T-helper 1 cell treated with Interleukin-12 subunit alpha and Interleukin-12 subunit beta and Interleukin-4 antibody, amounts not matched to agents 30 μg/mL and 1 μg/mL, for 36 hours (primary cell): ENCODE measurements at regions not wholly inside any gene's neighbourhood (a gene's known extent, or its start where the extent isn't known, plus 50 kb on each side); places are given as distances from the start of the nearest gene placed in this dataset.
"Not testable (repeated sequence)": the region's sequence is repeated elsewhere in the genome, so short reads cannot be mapped to it uniquely, and the experiment has no call there.

Experiments
- H3K27ac Mint-ChIP-seq: one replicate; pipeline ENCODE4 v1.8.0; 2021; ENCODE audit warnings: mild to moderate bottlenecking, mixed read lengths
- H3K27me3 Mint-ChIP-seq: one replicate; pipeline ENCODE4 v1.8.0; 2021; ENCODE audit warnings: low read depth, mixed read lengths
- H3K36me3 Mint-ChIP-seq: one replicate; pipeline ENCODE4 v1.8.0; 2021; ENCODE audit warnings: low read depth, mixed read lengths
- H3K4me1 Mint-ChIP-seq: one replicate; pipeline ENCODE4 v1.8.0; 2021; ENCODE audit warnings: low read depth, mixed read lengths
- H3K4me3 Mint-ChIP-seq: one replicate; pipeline ENCODE4 v1.8.0; 2021; ENCODE audit warnings: mild to moderate bottlenecking, moderate library complexity, mixed read lengths
- H3K9me3 Mint-ChIP-seq: one replicate; pipeline ENCODE4 v1.8.0; 2021; ENCODE audit warnings: mixed read lengths

DNA sequence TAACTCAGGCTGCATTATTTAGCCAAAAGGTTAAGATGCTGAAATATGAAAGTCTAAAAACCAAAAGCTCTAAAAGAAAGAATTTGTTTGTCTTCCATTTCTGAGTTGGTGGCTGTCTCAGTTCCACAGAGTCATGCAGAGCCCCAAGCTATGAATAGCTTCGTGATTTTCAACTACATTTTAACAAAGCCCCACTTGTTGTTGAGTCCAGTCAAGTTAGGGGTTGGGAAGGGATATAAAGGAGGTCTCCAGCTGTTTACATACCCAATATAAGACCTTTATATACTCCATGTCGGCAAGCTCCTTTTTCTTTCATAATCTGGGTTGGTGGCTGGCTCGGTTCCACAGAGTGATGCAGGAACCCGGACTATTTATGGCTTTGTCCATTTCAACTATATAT, 924.6 kb upstream of the PRKX start:
- H3K36me3 Mint-ChIP-seq = no peaks in the 10 kb centered on the region
- no peaks in the 10 kb centered on the region for H3K27me3 Mint-ChIP-seq
- H3K4me1 Mint-ChIP-seq = no peaks in the 10 kb centered on the region
- H3K27ac Mint-ChIP-seq = no peak overlapping the region
- no peak overlapping the region for H3K4me3 Mint-ChIP-seq
- no peaks in the 10 kb centered on the region for H3K9me3 Mint-ChIP-seq

DNA sequence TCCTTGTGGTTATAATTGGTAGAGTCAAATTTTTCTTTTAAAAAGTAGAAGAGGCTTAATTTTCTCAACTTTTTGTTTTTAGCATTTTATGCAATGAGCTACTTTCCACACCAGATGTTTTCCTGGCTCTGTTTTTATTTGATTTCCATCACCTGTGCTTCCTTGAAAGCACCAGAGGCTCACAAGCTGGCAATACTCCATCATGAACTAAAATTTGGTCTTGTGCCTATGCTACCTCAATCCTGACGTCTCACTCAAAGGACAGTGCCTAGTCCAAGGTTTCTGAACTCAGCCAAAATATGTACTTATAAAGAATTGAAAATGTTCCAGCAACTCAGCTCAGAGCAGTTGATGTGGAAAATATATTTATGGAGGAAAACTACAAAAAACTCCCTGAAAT, 914.0 kb upstream of the PRKX start:
- H3K27ac Mint-ChIP-seq = no peak overlapping the region
- no peaks in the 10 kb centered on the region for H3K36me3 Mint-ChIP-seq
- H3K4me1 Mint-ChIP-seq = no peaks in the 10 kb centered on the region
- no peak overlapping the region for H3K4me3 Mint-ChIP-seq
- H3K27me3 Mint-ChIP-seq = no peaks in the 10 kb centered on the region
- peaks cover 3% of the 10 kb centered on the region for H3K9me3 Mint-ChIP-seq

GRCh38 chrX:4622486-4623167, 909.2 kb upstream of the PRKX start:
- peaks cover 4% of the 10 kb centered on the region for H3K9me3 Mint-ChIP-seq
- H3K36me3 Mint-ChIP-seq = no peaks in the 10 kb centered on the region
- H3K27me3 Mint-ChIP-seq = no peaks in the 10 kb centered on the region
- no peak overlapping the region for H3K27ac Mint-ChIP-seq
- H3K4me3 Mint-ChIP-seq = no peak overlapping the region
- no peaks in the 10 kb centered on the region for H3K4me1 Mint-ChIP-seq

- H3K36me3 Mint-ChIP-seq, H3K4me1 Mint-ChIP-seq, H3K9me3 Mint-ChIP-seq, H3K4me3 Mint-ChIP-seq, H3K27me3 Mint-ChIP-seq, H3K27ac Mint-ChIP-seq: not testable (repeated sequence)
These were observed 900.2 kb upstream of the PRKX start for GRCh38 chrX:4613651-4614050.

DNA sequence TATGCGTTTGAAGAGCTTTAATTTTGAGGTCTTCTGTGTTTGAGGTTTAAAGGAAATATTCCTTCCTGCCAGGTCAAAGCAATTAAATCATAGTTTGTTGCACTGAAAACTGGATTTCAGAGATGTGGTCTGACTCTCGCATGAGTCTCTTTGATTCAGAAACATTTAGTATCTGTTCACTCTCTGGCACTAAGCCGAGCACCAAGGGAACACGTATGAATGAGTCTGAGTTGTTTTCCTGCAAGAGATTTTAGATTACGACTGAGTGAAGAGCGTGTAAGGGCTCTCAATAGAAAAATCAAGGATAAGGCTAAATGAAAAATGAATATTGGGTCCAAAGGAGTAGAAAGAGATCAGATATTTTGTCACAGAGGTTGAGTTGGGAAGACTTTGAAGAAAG, 875.4 kb upstream of the PRKX start:
- Mint-ChIP-seq H3K27ac (no peak overlapping the region), H3K4me1 (no peaks in the 10 kb centered on the region), H3K27me3 (no peaks in the 10 kb centered on the region), H3K36me3 (no peaks in the 10 kb centered on the region), H3K9me3 (peaks cover 7% of the 10 kb centered on the region), H3K4me3 (no peak overlapping the region)

DNA sequence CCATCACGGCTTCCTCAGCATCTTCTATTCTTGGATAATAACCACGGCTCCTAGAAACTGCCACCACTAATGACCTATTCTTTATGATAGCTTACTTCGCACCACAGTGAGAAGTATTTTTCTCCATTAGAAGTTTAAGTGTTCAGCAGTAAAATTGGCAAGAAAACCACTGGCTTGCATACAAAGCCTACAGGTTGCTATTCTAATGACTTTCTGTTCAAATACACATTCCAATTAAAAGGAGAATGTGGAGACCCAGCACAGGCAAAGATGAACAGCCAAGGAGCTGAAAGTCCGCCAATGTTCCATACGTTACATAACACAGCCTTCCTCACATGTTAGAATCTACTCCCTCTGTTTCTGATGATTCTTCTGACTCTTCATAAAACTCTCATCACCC, 875.0 kb upstream of the PRKX start:
- Mint-ChIP-seq H3K4me3 (no peak overlapping the region), H3K27me3 (no peaks in the 10 kb centered on the region), H3K9me3 (peaks cover 7% of the 10 kb centered on the region), H3K4me1 (no peaks in the 10 kb centered on the region), H3K36me3 (no peaks in the 10 kb centered on the region), H3K27ac (no peak overlapping the region)

DNA sequence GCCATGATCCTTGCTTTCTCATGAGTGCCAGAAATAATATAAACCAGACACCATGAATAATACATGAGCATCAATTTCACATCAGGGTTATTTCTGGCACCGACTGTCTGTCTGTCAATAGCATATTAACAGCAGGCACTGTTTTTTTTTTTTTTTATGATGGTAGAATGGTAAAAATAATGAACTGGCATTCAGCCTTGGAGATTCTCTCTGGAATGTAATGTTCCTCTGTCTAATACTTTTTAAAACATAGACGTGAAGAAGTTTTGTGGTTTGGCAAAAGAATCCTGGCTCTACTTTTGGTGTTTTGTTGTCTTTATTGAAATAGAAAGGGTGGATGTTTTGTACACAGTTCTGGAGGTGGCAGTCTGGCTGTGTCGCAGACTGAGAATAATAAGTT, 874.6 kb upstream of the PRKX start:
- Mint-ChIP-seq H3K27me3 (no peaks in the 10 kb centered on the region), H3K27ac (no peak overlapping the region), H3K9me3 (peaks cover 7% of the 10 kb centered on the region)

GRCh38 chrX:4579999-4580398, 866.5 kb upstream of the PRKX start:
- Mint-ChIP-seq H3K27me3 (no peaks in the 10 kb centered on the region), H3K36me3 (no peaks in the 10 kb centered on the region), H3K9me3 (peaks cover 3% of the 10 kb centered on the region), H3K4me3 (no peak overlapping the region), H3K4me1 (no peaks in the 10 kb centered on the region), H3K27ac (no peak overlapping the region)

More for the DNA sequence above, 874.6 kb upstream of the PRKX start:
- Mint-ChIP-seq H3K4me1 (no peaks in the 10 kb centered on the region), H3K36me3 (no peaks in the 10 kb centered on the region), H3K4me3 (no peak overlapping the region)

DNA sequence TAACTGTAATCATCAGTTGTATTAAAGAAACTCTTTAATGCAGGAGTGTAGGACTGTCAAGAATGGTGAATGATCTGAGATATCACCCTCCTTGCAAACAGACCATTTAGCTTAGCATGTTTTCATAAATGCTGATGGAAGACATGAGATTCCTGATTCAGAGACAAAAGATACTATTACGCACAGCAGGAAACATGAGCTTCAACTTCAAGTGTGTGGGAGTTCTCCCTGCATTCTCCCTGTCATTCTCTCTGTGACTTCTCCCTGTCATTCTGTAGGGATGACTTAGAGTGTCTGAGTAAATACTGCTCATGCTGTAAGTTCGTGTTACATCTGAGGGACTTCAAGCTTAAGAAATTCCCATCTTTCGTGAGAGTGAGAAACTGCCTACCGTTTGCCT, 866.0 kb upstream of the PRKX start:
- H3K27me3 Mint-ChIP-seq = no peaks in the 10 kb centered on the region
- H3K4me1 Mint-ChIP-seq = no peaks in the 10 kb centered on the region
- no peak overlapping the region for H3K4me3 Mint-ChIP-seq
- H3K9me3 Mint-ChIP-seq = no peaks in the 10 kb centered on the region
- H3K27ac Mint-ChIP-seq = no peak overlapping the region
- no peaks in the 10 kb centered on the region for H3K36me3 Mint-ChIP-seq

DNA sequence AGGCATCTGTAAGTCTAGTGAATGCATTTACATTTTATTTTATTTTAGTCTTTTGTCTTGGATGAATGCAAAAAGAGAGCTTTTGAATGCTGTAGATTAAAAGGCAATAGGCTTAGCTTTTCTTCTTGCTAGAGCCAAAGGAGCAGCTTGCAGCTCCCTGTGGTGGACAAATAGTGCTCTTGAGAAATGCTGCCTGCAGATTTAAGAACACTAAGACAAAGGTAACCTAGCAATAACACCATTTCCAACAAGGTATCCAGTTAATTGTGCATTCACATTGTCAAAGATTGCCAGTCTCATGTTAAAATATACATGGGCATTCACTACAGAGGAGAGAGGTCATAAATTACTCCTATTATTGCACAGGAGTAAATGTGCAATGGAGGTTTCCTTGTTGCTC, 859.2 kb upstream of the PRKX start:
- no peaks in the 10 kb centered on the region for H3K36me3 Mint-ChIP-seq
- no peaks in the 10 kb centered on the region for H3K27me3 Mint-ChIP-seq
- no peak overlapping the region for H3K27ac Mint-ChIP-seq
- no peaks in the 10 kb centered on the region for H3K9me3 Mint-ChIP-seq
- no peaks in the 10 kb centered on the region for H3K4me1 Mint-ChIP-seq
- no peak overlapping the region for H3K4me3 Mint-ChIP-seq

DNA sequence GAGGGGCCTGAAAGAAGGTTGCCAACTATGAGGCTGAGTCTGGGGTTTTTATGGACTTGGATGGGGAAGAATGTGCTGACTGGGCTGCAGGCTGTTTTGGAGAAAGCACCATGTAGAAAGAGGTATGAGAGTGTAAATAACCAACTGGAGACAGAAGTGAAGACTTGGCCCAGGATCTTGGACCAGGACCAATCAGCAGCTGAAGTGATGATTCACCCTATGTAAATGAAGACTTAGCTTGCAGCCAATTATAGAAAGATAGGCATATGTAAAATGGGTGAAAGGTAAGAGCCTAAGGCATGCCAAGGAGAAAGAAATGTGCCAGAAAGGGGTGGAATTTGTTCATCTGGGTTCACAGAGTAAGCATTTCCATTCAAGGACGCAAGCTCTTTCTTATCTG, 856.7 kb upstream of the PRKX start:
- Mint-ChIP-seq H3K27ac (no peak overlapping the region), H3K4me3 (no peak overlapping the region), H3K36me3 (no peaks in the 10 kb centered on the region), H3K9me3 (no peaks in the 10 kb centered on the region), H3K4me1 (no peaks in the 10 kb centered on the region), H3K27me3 (no peaks in the 10 kb centered on the region)

DNA sequence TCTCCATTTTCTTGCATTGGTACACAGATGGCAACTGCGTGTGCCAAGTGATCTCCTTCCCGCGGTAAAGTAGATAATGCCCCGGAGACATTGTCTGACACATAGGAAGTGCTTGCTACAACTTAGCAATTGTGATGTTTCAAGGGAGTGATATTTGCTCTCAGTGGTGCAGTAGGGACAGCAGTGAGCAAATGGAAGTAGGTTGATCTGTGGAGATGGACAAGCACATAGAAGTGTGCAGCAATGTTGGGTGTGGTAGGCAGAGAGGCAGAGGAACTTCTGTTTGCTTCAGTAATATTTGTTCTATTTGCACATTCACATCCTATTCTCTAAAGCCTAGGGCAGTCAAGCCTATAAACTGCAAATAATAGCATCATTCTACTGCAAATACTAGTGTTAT, 846.7 kb upstream of the PRKX start:
- Mint-ChIP-seq H3K27ac (no peak overlapping the region), H3K27me3 (no peaks in the 10 kb centered on the region), H3K4me3 (no peak overlapping the region), H3K9me3 (no peaks in the 10 kb centered on the region), H3K36me3 (no peaks in the 10 kb centered on the region), H3K4me1 (no peaks in the 10 kb centered on the region)

GRCh38 chrX:4550018-4550417, 836.6 kb upstream of the PRKX start:
- Mint-ChIP-seq H3K27me3 (no peaks in the 10 kb centered on the region), H3K4me1 (no peaks in the 10 kb centered on the region), H3K36me3 (no peaks in the 10 kb centered on the region), H3K4me3 (no peak overlapping the region), H3K9me3 (no peaks in the 10 kb centered on the region), H3K27ac (no peak overlapping the region)

GRCh38 chrX:4547213-4547836, 833.9 kb upstream of the PRKX start:
- Mint-ChIP-seq H3K27me3 (no peaks in the 10 kb centered on the region), H3K27ac (no peak overlapping the region)

DNA sequence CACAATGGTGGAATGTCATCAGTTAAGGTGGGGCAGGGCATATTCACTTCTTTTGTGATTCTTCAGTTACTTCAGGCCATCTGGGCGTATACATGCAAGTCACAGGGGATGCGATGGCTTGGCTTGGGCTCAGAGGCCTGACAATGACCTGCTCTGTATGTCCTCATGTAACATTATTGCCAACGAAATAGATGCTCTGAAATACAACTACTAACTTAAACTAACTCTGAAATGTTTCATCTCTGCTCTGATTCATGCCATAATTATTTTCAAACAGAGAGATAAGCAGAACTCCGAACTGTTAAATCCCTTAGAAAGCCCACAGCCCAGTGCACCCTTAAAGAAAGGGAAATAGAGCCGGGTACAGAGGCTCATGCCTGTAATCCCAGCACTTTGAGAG, 832.7 kb upstream of the PRKX start:
- H3K27ac Mint-ChIP-seq, H3K9me3 Mint-ChIP-seq, H3K27me3 Mint-ChIP-seq, H3K4me1 Mint-ChIP-seq, H3K4me3 Mint-ChIP-seq, H3K36me3 Mint-ChIP-seq: not testable (repeated sequence)

More at GRCh38 chrX:4547213-4547836, 833.9 kb upstream of the PRKX start:
- Mint-ChIP-seq H3K4me1 (no peaks in the 10 kb centered on the region), H3K36me3 (no peaks in the 10 kb centered on the region), H3K9me3 (no peaks in the 10 kb centered on the region), H3K4me3 (no peak overlapping the region)

DNA sequence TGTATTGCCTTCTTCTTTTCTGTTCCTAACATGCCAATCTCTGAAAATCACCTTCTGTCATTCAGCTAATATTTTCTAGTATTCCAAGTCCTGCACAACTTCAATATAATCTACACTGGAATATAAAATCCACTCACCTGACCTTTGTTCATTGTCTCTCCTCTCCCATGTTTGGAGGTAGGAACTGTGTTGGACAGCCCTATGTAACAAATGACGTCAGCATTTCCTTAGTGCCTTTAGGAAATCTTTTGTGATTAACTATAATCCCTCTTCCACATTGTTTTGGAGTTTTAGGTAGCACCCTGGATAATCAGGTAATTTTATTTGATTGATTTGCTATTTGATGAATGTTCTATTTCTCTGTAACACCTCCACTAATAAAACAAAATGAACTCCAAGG, 814.8 kb upstream of the PRKX start:
- Mint-ChIP-seq H3K4me3 (no peak overlapping the region), H3K9me3 (no peaks in the 10 kb centered on the region), H3K4me1 (no peaks in the 10 kb centered on the region), H3K36me3 (no peaks in the 10 kb centered on the region), H3K27me3 (no peaks in the 10 kb centered on the region), H3K27ac (no peak overlapping the region)
